WTC11 (cell line): ENCODE measurements at regions not wholly inside any gene's neighbourhood (a gene's known extent, or its start where the extent isn't known, plus 50 kb on each side); places are given as distances from the start of the nearest gene placed in this dataset.

Experiments used
- AFF4 ChIP-seq: sonication (generic); formaldehyde crosslinking; IDR thresholded peaks from 2 replicates; pipeline ENCODE4 v1.8.1; 2023; ENCODE audit warnings: mild to moderate bottlenecking, missing genetic modification reagents, borderline replicate concordance
- CTCF ChIP-seq: fragments of 200-600 bp; IDR thresholded peaks from 2 replicates; pipeline ENCODE4 v1.8.0; 2022; ENCODE audit warnings: antibody characterized with exemption
- E2F1 ChIP-seq: sonication (generic); formaldehyde crosslinking; IDR thresholded peaks from 2 replicates; pipeline ENCODE4 v1.8.0; 2022; ENCODE audit warnings: mild to moderate bottlenecking, missing genetic modification reagents
- E2F4 ChIP-seq: sonication (generic); formaldehyde crosslinking; IDR thresholded peaks from 2 replicates; pipeline ENCODE4 v1.8.1; 2022; ENCODE audit warnings: low read depth, mild to moderate bottlenecking, moderate library complexity, missing genetic modification reagents, borderline replicate concordance
- GRHL2 ChIP-seq: fragments of 250-450 bp; sonication (Bioruptor Pico); IDR thresholded peaks from 2 replicates; pipeline ENCODE4 v1.8.0; 2022; ENCODE audit warnings: mild to moderate bottlenecking, moderate library complexity; ENCODE audit not compliant: insufficient replicate concordance, severe bottlenecking
- MXD4 ChIP-seq: fragments of 250-450 bp; sonication (Bioruptor Pico); IDR thresholded peaks from 2 replicates; pipeline ENCODE4 v1.8.0; 2021; ENCODE audit warnings: mild to moderate bottlenecking, moderate library complexity, borderline replicate concordance
- PRDM15 ChIP-seq: sonication (generic); formaldehyde crosslinking; IDR thresholded peaks from 2 replicates; pipeline ENCODE4 v1.8.0; 2022; ENCODE audit warnings: missing genetic modification reagents
- SOX15 ChIP-seq: fragments of 250-450 bp; sonication (Bioruptor Pico); IDR thresholded peaks from 2 replicates; pipeline ENCODE4 v1.9.0; 2021; ENCODE audit warnings: mild to moderate bottlenecking
- USF2 ChIP-seq: sonication (generic); formaldehyde crosslinking; IDR thresholded peaks from 2 replicates; pipeline ENCODE4 v1.8.1; 2023; ENCODE audit warnings: mild to moderate bottlenecking, missing genetic modification reagents, moderate library complexity
- ZNF138 ChIP-seq: sonication (generic); formaldehyde crosslinking; conservative IDR thresholded peaks from 2 replicates; pipeline ENCODE4 v1.8.1; 2022; ENCODE audit warnings: mild to moderate bottlenecking, moderate library complexity, missing genetic modification reagents
- ZNF219 ChIP-seq: sonication (generic); formaldehyde crosslinking; IDR thresholded peaks from 2 replicates; pipeline ENCODE4 v1.8.0; 2023; ENCODE audit warnings: missing genetic modification reagents, mild to moderate bottlenecking, borderline replicate concordance
- ZNF423 ChIP-seq: fragments of 250-450 bp; sonication (Bioruptor Pico); IDR thresholded peaks from 2 replicates; pipeline ENCODE4 v2.1.2; 2022; ENCODE audit warnings: mild to moderate bottlenecking, moderate library complexity
- TF ChIP-seq, protein P1 (sequence below): sonication (generic); formaldehyde crosslinking; IDR thresholded peaks from 2 replicates; pipeline ENCODE4 v1.8.0; 2022; ENCODE audit warnings: mild to moderate bottlenecking, missing genetic modification reagents
- TF ChIP-seq, protein P2 (sequence below): sonication (generic); formaldehyde crosslinking; IDR thresholded peaks from 2 replicates; pipeline ENCODE4 v1.8.0; 2023; ENCODE audit warnings: missing genetic modification reagents, mild to moderate bottlenecking, borderline replicate concordance

DNA sequence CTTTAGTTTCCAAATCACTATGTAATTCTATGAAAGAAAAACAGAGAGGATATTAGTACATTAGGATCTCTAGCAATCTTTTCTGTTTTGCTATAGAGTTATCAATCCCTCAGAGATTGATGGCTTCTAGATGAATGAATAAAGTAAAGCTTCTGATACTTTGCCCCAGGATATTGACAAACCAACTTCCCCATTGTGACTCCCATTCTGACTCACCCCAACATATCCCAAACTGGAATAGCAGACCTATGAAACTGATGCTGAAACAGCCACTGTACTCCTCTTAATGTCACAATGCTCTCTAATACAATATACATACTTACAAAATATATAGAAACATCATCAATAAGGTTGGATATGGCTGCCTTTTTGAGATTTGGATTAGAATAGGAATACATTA is 442.1 kb upstream of the NR5A2 start:
- TF ChIP-seq USF2 (CRISPR knock-in tag) (no peak), GRHL2 (CRISPR knock-in tag) (no peak), PRDM15 (CRISPR knock-in tag) (no peak), ZNF423 (CRISPR knock-in tag) (no peak), CTCF (no peak), AFF4 (no peak), SOX15 (CRISPR knock-in tag) (no peak), ZNF219 (no peak), ZNF138 (CRISPR knock-in tag) (no peak), MXD4 (CRISPR knock-in tag) (no peak), E2F4 (CRISPR knock-in tag) (no peak), E2F1 (no peak)
- TF ChIP-seq, protein P1, sequence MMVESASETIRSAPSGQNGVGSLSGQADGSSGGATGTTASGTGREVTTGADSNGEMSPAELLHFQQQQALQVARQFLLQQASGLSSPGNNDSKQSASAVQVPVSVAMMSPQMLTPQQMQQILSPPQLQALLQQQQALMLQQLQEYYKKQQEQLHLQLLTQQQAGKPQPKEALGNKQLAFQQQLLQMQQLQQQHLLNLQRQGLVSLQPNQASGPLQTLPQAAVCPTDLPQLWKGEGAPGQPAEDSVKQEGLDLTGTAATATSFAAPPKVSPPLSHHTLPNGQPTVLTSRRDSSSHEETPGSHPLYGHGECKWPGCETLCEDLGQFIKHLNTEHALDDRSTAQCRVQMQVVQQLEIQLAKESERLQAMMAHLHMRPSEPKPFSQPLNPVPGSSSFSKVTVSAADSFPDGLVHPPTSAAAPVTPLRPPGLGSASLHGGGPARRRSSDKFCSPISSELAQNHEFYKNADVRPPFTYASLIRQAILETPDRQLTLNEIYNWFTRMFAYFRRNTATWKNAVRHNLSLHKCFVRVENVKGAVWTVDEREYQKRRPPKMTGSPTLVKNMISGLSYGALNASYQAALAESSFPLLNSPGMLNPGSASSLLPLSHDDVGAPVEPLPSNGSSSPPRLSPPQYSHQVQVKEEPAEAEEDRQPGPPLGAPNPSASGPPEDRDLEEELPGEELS (CRISPR knock-in tag) = no peak
- TF ChIP-seq, protein P2, sequence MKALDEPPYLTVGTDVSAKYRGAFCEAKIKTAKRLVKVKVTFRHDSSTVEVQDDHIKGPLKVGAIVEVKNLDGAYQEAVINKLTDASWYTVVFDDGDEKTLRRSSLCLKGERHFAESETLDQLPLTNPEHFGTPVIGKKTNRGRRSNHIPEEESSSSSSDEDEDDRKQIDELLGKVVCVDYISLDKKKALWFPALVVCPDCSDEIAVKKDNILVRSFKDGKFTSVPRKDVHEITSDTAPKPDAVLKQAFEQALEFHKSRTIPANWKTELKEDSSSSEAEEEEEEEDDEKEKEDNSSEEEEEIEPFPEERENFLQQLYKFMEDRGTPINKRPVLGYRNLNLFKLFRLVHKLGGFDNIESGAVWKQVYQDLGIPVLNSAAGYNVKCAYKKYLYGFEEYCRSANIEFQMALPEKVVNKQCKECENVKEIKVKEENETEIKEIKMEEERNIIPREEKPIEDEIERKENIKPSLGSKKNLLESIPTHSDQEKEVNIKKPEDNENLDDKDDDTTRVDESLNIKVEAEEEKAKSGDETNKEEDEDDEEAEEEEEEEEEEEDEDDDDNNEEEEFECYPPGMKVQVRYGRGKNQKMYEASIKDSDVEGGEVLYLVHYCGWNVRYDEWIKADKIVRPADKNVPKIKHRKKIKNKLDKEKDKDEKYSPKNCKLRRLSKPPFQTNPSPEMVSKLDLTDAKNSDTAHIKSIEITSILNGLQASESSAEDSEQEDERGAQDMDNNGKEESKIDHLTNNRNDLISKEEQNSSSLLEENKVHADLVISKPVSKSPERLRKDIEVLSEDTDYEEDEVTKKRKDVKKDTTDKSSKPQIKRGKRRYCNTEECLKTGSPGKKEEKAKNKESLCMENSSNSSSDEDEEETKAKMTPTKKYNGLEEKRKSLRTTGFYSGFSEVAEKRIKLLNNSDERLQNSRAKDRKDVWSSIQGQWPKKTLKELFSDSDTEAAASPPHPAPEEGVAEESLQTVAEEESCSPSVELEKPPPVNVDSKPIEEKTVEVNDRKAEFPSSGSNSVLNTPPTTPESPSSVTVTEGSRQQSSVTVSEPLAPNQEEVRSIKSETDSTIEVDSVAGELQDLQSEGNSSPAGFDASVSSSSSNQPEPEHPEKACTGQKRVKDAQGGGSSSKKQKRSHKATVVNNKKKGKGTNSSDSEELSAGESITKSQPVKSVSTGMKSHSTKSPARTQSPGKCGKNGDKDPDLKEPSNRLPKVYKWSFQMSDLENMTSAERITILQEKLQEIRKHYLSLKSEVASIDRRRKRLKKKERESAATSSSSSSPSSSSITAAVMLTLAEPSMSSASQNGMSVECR = no peak
